HG02885 (cell line): ENCODE measurements at regions not wholly inside any gene's neighbourhood (a gene's known extent, or its start where the extent isn't known, plus 50 kb on each side); places are given as distances from the start of the nearest gene placed in this dataset.
A peak's percentile ranks its signal among the peaks of the same experiment; 100 is the strongest.

Experiments used
- ATAC-seq: cut with Tn5 transposase; IDR thresholded peaks from one replicate; pipeline ENCODE4 v1.9.1; 2021; ENCODE audit warnings: mild to moderate bottlenecking; ENCODE audit not compliant: unreplicated experiment, poor library complexity

DNA sequence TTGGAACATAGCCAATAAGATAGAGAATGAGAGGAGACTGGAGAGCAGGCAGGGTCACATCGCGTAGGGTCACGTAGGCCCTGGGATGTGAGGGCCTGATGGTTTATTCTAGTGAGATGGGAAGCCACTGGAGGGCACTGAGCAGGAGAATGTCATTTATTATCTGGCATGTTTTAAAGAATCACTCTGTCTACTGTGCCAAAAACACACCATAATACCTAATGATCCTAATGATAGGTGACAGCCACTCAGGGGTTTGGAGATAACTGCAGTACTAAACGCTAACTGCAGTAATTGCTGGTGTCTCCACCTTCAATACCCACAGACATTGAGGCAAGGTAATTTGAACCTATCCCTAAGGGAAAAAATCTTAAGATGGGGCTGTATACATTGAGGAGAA, 185.4 kb downstream of the TTLL7 start:
- ATAC-seq, result no peak

DNA sequence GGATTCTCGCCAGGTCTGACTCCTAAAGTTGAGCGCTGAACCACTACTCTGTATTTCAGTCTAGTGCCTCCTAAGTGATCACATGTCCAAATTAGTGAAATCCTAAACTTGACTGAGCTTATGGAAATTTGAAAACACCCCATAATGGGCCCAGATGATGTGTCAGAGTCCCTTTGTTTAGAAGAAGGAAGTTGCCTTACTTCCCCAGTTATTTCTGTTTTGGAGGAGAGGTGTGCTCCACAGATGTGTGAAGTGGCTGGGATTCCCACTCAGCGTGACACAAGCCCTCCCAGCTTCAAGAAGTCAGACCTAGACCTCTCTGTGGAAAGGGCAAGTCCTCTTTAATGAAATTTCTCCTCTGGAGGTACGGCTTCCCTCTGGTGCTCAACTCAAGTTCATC, 188.8 kb downstream of the TTLL7 start:
- no peak for ATAC-seq

DNA sequence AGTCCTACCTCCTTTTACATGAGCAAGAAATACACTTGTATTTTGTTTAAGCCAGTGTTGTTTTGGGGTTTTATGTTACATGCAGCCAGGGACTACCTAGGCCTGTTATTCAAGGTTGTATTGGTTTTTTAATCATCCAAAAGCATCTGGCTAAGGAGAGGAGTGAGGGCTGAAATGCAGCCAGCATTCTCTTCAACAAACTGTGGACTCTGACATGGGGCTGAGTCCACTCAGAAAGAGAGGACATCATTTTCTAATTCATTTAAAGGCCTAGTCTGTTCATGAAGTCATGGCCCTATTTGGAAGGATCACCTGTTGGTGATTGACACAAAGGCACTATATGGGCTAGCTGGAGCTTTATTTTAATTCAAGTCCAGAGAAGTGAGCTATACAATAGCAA, 190.4 kb downstream of the TTLL7 start:
- no peak for ATAC-seq

DNA sequence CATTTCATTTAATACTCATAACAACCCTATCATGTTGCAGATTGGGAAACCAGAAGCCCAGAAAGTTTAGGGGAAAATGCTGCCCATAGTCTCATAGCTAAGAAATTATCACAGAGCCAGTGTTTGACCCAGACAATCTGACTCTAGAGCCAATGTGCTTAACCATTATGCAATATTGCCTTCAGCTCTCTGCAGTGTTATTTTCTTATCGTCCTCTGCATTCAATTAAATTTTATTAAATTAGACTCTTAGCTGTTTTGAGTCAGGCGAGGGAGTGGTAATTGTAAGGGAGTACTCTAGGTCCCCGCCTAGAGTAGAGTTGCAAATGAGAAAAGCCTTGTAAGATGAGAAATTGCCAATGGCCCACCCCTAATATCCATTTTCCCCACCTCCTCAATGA, 191.1 kb downstream of the TTLL7 start:
- ATAC-seq, result no peak

DNA sequence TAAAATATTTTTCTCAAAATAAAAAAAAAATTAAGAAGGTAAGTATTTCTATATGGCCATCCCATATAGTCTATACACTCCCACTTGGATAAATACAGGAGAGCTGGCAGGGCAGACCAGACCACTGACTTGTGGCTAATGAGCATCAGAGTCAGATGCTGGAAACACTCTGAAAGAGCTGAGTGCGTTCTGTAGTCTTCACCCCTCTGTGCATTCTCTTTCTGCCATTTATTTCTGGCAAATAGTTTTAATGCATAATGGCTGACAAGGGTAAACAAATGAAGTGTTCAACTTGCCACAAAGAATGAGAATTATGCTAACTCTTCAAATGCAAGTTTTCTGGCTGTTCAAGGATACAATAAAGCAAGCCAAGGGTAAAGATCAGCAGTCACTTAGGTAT, 191.7 kb downstream of the TTLL7 start:
- no peak for ATAC-seq

DNA sequence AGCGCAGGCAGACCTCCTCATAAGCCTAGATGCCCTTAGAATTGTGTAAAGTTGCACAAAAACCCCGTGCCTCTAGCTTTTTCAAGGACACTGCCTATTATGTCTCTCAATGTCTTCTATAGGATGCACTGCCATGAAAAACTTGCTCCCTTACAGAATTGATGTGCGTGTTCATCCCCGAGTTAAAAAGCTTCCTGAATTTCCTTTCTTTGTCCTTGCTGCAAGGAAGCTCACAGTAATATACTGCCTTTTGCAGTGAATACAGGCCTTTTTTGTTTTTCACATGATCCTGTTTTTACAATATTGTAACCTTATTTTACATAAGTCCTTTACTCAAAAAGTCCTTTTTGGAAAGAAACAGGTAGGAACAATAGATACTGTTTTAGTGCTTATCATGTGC, 193.0 kb downstream of the TTLL7 start:
- no peak for ATAC-seq

DNA sequence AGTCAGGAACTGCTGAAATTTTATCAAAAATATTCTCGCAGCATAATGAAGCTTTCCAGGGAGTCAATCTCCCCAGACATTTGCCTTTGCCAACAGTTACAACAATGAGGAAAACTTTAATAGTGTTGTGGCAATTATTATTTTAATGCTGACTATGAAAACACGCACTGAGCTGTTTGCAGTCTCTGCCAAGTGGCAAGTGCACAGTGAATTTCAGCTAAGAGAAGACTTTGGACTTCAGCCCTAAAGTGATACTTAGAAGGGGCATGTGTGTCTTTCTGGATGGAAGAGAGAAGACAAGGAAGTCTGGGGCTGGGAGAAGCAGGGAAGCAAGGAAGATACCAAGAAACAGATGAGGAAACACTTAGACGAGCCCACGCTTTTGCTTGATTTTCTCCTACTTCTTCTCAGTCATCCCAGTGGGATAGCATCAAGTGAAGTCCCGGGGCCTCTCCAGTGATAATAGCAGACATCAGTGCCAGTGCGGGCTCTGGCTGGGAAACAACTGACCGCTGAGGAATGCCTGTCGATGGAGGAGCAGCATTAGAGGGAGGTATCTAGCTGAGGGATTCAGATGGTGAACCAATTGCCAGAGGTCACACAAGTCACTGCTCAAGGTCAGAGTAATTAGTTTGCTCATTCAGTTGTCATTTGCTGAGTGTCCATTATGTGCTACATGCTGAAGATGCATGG, 196.3 kb downstream of the TTLL7 start:
- no peak for ATAC-seq

DNA sequence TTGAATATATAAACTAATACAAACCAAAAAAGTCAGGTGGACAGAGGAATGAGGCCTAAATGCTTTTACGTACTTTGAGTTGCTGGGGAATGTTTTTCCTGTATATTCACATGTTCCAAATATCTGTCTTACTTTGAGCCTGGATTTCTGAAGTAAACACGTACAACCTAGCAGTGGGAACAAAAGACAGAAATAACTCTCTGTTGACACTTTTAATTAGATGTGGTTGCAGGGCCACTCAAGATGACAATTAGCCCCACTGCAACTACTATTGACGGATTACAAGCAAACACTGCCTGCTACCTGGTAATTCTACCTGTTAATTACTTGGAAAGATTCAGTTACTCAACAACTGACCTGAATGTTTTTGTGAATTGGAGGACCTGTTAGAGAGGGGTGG, 196.9 kb downstream of the TTLL7 start:
- ATAC-seq, result no peak

DNA sequence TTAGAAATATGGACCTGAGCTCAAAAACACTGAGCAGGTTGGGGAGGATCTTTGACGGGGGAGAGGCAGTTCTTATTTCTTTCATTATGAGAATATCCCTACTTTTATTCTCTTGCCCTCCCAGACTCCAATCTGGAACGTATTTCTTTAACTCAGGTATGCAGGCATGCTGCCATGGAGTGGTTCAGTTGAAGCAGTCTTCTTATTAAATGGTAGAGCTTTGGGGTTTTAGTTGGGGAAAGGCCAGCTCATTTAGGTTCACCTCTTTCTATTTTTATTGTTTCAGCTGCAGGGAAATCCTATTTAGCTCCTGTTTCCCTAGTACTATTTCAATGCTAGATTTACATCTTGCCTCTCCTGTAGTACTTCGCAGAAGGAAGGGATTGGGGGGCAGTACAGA, 198.9 kb downstream of the TTLL7 start:
- no peak for ATAC-seq

DNA sequence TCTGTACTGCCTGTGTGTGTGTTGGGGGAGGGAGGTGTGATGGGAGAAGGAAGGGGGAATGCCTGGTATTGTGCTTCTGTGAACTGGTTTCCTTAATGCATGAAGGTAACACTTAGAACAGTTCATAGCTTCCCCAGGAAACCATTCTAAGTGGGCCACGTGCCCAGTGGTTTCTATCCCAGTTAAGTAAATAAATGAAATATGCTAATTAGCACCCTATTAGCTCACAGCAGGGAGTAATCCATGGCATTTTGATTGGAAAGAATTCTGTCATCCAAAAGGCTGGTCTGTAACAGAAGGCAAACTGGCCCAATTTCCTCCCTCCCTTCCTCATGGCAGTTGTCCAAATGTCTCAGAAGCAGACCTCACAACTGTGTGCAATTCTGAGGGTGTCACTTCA, 199.3 kb downstream of the TTLL7 start:
- ATAC-seq, result no peak

DNA sequence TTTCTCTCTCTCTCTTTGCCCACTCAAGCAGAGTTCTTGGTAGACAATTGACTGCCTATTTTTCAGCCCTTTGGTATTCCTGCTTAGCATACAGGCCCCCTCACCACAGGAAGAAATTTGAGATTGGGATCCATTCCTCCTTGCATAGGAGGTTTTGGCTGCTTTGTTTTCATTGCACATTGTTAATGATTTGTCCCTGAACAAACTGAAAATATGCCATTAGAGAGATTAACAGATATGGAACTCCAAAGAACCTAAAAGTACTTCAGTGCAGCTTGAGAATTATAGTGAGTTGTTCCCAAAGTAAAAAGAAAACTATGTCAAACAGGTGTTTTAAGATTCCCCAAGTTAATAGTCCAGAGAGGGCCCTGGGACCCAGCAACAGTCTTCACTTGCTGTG, 200.0 kb downstream of the TTLL7 start:
- ATAC-seq, result no peak

DNA sequence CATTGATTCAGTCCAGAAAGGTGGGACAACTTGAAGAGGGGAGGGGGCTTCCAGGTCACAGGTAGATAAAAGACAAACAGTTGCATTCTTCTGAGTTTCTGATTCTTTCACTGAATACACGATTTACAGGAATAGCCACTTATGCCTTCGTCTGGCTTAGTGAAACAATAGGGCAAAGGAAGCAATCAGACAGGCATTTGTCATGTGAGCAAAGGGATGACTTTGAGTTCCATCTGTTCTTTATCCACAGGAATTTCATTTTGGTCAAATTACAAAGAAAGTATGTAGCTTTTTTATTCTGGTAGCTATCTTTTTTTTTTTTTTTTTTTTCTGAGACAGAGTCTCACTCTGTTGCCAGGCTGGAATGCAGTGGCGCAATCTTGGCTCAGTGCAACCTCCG, 202.5 kb downstream of the TTLL7 start:
- no peak for ATAC-seq

DNA sequence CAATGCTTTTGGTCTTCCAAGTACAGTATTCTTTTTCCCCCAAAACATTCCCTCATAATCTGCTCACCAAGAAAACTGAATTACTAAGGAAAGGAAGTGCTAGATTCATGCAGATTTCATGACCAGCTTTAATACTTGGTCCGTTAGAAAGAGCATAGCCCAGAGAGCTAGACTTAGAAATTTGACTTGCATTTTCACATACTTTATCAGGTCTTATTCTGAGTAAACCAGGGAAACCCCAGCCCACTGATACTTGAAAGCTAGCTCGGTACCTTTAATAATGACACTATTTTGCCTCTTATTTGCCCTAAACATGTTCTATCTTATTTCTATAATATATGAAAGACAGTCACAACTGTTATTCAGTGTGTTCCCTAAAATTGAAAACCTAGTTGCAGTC, 204.5 kb downstream of the TTLL7 start:
- ATAC-seq, result peak; percentile 93

DNA sequence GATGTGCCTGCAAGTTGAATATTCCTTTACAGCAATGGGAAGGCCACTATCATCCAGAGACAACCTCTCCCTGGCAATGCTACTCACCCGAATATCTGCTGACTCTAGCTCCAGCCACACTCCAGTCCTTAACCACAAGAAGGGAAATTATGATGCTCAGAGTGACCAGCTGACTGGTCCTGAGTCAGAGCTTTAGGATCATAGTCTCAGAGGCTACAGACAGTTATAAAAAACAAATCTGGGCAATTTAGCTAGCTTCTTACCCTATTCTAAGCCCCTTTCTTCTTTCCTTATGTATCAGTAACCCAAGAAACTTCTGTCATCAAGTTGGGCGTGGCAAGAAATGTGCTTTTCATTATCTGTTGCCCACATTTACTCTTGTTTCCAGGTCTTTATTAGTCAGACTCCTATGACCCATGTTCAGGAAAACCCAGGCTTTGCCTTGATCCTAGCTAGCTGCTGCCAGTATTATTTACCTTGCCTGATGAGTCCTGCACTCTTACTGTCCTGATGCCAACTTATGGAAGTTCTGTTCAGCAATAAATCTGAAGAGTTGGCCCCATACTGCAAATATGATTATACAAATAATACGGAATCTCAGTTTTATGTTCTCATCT, 207.0 kb downstream of the TTLL7 start:
- no peak for ATAC-seq

DNA sequence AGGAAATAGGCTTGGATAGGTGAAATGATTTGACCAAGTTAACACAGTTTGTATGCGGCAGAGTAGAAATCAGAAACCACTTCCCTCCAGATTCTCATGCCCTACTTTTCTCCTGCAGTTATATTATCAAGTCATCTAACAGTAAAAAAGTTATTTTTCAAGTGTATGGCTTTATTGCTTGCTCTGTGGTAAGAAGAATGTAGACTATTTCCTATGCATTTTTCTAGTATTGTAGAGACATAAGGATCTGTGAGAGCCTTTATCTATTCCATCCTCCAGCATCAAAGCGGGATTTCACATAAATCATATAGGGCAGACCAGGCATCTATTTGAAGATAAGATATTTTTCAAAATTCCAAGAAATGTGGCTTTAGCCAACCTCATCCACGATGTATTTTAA, 208.5 kb downstream of the TTLL7 start:
- no peak for ATAC-seq

DNA sequence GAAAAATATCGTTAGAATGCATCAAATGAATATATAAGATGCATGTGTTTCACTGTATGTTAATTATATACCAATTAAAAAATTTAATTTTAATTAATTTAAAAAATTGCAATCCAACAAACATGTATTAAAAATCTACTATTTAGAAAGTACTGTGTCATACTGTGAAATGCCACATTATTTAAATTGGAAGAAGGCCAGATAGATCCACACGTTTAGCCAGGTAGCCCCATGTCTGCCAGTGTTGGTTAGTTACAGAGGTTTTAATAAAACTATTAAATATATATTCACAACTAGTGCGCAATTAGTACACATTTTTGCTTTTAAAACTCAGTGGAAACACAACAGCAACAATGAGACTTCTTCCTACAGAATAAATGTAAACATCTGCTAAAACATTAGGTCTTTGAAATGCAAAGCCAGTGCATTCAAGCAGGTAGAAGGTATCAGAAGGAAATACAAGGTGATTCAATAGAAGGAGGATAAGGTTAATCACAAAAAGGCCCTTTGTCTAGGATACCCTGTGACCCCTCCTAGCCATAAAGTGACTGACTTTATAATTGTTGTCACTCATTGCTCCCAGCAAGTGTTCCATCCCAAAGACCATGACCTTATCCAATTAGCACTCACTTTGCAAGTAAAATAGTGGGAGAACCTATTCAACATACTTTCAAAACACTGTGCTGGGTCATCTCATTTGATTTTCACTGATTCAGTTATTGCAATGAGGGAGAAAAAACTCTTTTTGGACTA, 211.5 kb downstream of the TTLL7 start:
- ATAC-seq, result no peak

DNA sequence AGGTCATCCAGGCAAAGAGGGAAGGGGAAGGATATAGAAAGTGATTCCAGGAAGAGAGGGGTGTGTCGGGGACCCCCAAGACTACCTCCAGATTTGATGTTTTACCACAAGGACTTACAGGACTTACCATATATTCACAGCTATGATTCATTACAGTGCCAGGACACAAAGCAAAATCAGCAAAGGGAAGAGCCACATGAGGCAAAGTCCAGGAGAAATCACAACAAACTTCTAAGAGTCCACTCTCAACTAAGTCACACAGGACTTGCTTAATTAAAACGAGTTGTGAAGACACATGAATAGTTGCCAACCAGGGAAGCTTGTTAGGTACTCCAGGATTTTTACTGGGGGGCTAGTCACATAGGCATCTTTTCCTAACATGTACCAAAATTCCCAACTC, 217.3 kb downstream of the TTLL7 start:
- ATAC-seq, result no peak

DNA sequence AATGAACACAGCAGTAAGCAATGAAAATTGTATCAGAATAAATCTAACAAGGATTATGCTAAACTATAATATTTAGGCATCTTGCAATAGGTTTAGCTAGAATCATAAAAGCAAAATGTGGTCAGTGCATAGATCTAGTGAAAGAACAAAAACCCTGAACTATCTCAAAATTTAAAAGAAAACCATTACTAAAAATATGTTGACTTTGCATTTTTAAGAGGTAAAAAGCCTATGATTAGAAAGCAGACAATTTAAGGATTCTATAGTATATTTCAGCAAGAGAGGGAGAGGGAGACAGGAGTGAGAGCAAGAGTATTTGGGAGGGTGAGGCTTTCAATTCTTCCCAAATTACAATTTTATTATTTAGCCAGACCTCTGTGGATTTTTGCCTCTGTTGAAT, 219.4 kb downstream of the TTLL7 start:
- ATAC-seq, result no peak

DNA sequence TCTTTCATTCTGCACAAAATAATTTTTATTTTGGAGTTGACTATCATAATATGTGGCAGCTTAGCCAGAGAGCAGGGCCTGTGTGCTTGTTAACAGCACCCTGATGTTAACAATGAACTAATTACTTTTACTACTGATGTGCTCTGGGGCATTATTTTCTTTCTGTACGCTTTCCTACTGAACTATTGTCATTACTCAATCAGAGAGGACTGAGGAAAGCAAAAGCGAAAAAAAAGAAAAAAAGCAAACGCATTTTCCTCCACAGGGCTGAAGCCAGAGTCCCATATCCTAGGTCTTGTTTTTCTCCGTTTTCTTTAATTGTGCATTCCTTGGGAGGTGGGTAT, 221.2 kb downstream of the TTLL7 start:
- ATAC-seq, result no peak

DNA sequence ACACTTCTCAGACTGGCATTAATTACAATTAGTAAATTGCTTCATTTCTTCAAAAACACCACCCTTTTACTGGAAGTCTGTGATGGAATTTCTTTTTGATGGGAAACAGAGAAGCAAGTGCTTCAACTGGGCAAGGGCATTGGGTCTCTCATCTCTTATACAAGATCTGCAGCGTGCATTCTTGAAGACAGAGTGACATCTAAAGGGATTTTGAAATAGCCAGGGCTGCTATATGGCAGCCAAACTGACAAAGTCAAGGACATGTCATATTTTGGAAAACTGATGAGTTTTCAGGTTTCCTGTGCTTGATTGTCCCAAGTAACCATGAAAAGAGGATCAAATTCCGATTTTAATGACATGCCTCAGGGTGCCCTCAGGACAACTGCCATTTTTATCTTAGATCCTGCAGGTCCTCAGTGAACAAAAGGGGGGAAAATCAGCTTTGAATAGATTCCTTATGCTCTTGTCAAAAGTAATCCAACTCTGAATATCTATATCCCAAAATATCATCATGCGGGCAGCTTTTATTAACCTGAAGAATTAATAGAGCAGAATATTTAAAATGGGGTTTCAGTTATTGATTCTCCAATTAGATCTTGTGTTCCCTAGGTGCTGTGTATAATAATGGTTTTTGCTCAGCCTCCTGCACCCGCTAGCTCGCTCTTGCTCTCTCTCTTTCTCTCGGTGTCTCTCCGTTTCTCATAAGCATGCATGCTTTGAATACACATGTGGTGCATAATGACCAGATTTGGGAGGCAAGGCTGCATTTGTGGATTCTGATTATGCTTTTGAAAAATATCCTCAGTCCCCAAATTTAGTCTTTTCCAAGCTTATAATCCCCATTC, 221.8 kb downstream of the TTLL7 start:
- no peak for ATAC-seq

DNA sequence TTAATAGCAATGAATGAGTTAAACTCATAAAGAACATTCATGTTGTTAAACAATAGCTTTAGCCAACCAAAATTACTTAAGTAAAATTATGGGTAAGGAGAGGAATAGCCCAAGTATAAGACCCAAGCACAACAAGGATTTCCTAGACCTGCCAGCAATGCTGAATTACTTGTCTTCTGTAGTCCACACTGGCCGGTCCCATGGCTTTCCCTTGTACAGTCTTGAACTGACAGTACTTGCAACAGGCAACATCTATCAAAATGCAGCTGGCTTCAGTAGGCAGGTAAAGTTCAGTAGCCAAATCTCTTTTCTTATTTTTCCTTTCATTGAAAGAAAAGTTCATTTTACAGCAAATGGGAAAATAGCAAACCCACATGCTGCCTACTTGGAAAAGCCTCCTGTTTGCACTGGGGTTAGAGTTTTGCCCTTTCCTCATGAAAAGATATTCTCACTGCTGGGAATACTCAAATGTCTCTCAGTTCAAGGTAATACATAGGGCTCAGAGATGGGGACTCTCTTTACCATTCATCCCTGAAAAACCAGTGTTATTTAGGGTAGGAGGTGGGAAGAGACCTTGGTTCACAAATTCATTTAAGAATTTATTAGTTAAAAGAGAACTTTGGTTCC, 222.8 kb downstream of the TTLL7 start:
- ATAC-seq, result no peak
